SK-N-MC (cell line): ENCODE measurements at regions not wholly inside any gene's neighbourhood (a gene's known extent, or its start where the extent isn't known, plus 50 kb on each side); places are given as distances from the start of the nearest gene placed in this dataset.

ENCODE experiments used
- EZH2 ChIP-seq: fragments of 200-600 bp; sonication (generic); IDR thresholded peaks from one replicate; pipeline ENCODE4 v1.6.1; 2017; ENCODE audit warnings: antibody characterized with exemption
- POLR2AphosphoS5 ChIP-seq: IDR thresholded peaks from 2 replicates; pipeline ENCODE4 v1.6.1; 2012; ENCODE audit warnings: mild to moderate bottlenecking, low read depth, low read length, borderline replicate concordance

- TF ChIP-seq POLR2AphosphoS5 (no peak), EZH2 (no peak)
These were observed 468.2 kb upstream of the GOT2 start for GRCh38 chr16:59202233-59202862.
